Endothelial cell of umbilical vein (primary cell): ENCODE measurements at regions not wholly inside any gene's neighbourhood (a gene's known extent, or its start where the extent isn't known, plus 50 kb on each side); places are given as distances from the start of the nearest gene placed in this dataset.

Source experiments
- BruUV-seq: library from RNA; stranded (reverse); fragments of 400-500 nt; replicated peaks from 2 replicates; lab custom pipeline; 2021; lab: Mats Ljungman, UMichigan
- CTCF ChIA-PET: fragments of 300-600, 350-600 bp; sonication (Branson Sonifier 250); formaldehyde crosslinking; loops from one replicate; lab custom pipeline; 2021; ENCODE audit warnings: antibody characterized with exemption, inconsistent platforms; lab: Charles Lee
- POLR2A ChIA-PET: fragments of 300-600, 350-600 bp; sonication (Branson Sonifier 250); formaldehyde crosslinking; loops from one replicate; lab custom pipeline; 2021; ENCODE audit warnings: antibody characterized with exemption, inconsistent platforms; lab: Charles Lee
- DNase-seq: peaks from one replicate; pipeline ENCODE4 v3.0.0-alpha.2; 2011; ENCODE audit warnings: low read depth, low spot score
- FAIRE-seq: peaks from 2 replicates; lab custom pipeline; 2011; peaks lifted over from hg19 to GRCh38; lab: Jason Lieb, UNC
- H2AFZ ChIP-seq: 2 replicates; pipeline ENCODE4 v1.6.0; 2012; ENCODE audit warnings: low read depth, low read length, control low read depth, inconsistent platforms
- H3K27ac ChIP-seq: 2 replicates; pipeline ENCODE4 v1.5.1; 2011; ENCODE audit warnings: low read depth, mild to moderate bottlenecking, control low read depth, low read length, moderate library complexity; ENCODE audit not compliant: insufficient read depth
- H3K27me3 ChIP-seq, 2 experiments: 2 replicates each; pipeline versions ENCODE4 v1.6.0 to v1.6.1; 2011; ENCODE audit warnings: low read length in 2 of 2, mixed read lengths in 1 of 2; ENCODE audit not compliant: control insufficient read depth in 2 of 2, insufficient read depth in 2 of 2
- H3K36me3 ChIP-seq, 2 experiments: 2 replicates in 1 of 2; 3 replicates in 1 of 2; pipeline ENCODE4 v1.5.1; 2011; ENCODE audit warnings: low read length in 2 of 2, mild to moderate bottlenecking in 1 of 2, moderate library complexity in 1 of 2; ENCODE audit not compliant: control insufficient read depth in 2 of 2, insufficient read depth in 2 of 2; ENCODE audit errors: extremely low read depth in 1 of 2
- H3K4me1 ChIP-seq: 3 replicates; pipeline ENCODE4 v1.5.1; 2011; ENCODE audit warnings: mild to moderate bottlenecking, low read length; ENCODE audit not compliant: control insufficient read depth, insufficient read depth; ENCODE audit errors: extremely low read depth
- H3K4me2 ChIP-seq: 2 replicates; pipeline ENCODE4 v1.6.1; 2011; ENCODE audit warnings: low read length, control low read depth, mixed read lengths; ENCODE audit not compliant: insufficient read depth
- H3K4me3 ChIP-seq, 3 experiments: fragments of 200-600 bp in 1 of 3; sonication (generic), shearing (Covaris generic) in 1 of 3; replicated peaks in 1 of 3; 2 replicates each; pipeline ENCODE4 v1.5.1; 2011 to 2016; ENCODE audit warnings: control low read depth in 3 of 3, low read length in 3 of 3, mild to moderate bottlenecking in 2 of 3, inconsistent platforms in 1 of 3, low read depth in 1 of 3, moderate library complexity in 1 of 3; ENCODE audit not compliant: insufficient read depth in 1 of 3
- H3K79me2 ChIP-seq: 2 replicates; pipeline ENCODE4 v1.6.0; 2012; ENCODE audit warnings: low read length, inconsistent platforms; ENCODE audit not compliant: control insufficient read depth, insufficient read depth
- H3K9ac ChIP-seq: replicated peaks from 2 replicates; pipeline ENCODE3; 2011; ENCODE audit warnings: low read length, control low read depth; ENCODE audit not compliant: insufficient read depth; ENCODE audit errors: extremely low read depth
- H3K9me1 ChIP-seq: replicated peaks from 3 replicates; pipeline ENCODE4 v1.6.0; 2011; ENCODE audit warnings: mild to moderate bottlenecking, low read length; ENCODE audit not compliant: control insufficient read depth, insufficient read depth; ENCODE audit errors: extremely low read depth
- H3K9me3 ChIP-seq: replicated peaks from 2 replicates; pipeline ENCODE4 v1.5.1; 2012; ENCODE audit warnings: low read length, inconsistent platforms; ENCODE audit not compliant: control insufficient read depth, insufficient read depth
- H4K20me1 ChIP-seq: replicated peaks from 2 replicates; pipeline ENCODE3; 2011; ENCODE audit warnings: mild to moderate bottlenecking, low read length; ENCODE audit not compliant: control insufficient read depth, insufficient read depth; ENCODE audit errors: extremely low read depth
- EZH2 ChIP-seq: IDR thresholded peaks from 2 replicates; pipeline ENCODE4 v1.6.1; 2012; ENCODE audit warnings: borderline replicate concordance, low read depth, mild to moderate bottlenecking, moderate library complexity, low read length, inconsistent platforms; ENCODE audit not compliant: severe bottlenecking
- FOS ChIP-seq: IDR thresholded peaks from 2 replicates; pipeline ENCODE4 v1.6.1; 2011; ENCODE audit warnings: mild to moderate bottlenecking, low read length, moderate library complexity, borderline replicate concordance; ENCODE audit not compliant: insufficient read depth
- GATA2 ChIP-seq: IDR thresholded peaks from 2 replicates; pipeline ENCODE4 v1.7.0; 2011; ENCODE audit warnings: low read depth, mild to moderate bottlenecking, moderate library complexity, mixed read lengths, low read length; ENCODE audit not compliant: insufficient read length, insufficient read depth
- JUN ChIP-seq: IDR thresholded peaks from 2 replicates; pipeline ENCODE4 v1.6.1; 2011; ENCODE audit warnings: borderline replicate concordance, low read depth; ENCODE audit not compliant: insufficient read length, insufficient read depth
- MYC ChIP-seq: IDR thresholded peaks from one replicate; pipeline ENCODE4 v1.6.1; 2011; ENCODE audit warnings: mild to moderate bottlenecking, low read depth, low read length
- POLR2A ChIP-seq: IDR thresholded peaks from 2 replicates; pipeline ENCODE4 v1.6.1; 2012; ENCODE audit warnings: low read depth, mild to moderate bottlenecking, control low read depth, low read length
- POLR2AphosphoS5 ChIP-seq: IDR thresholded peaks from 2 replicates; pipeline ENCODE4 v1.6.1; 2012; ENCODE audit warnings: low read depth, mild to moderate bottlenecking, control low read depth, low read length, moderate library complexity; ENCODE audit not compliant: insufficient read depth
- dilution Hi-C: fragments of 300-500 bp; cut with MboI; formaldehyde crosslinking; loops from one replicate; pipeline ENCODE4 v1.15.0; 2019; ENCODE audit warnings: low sequenced_read_pairs; ENCODE audit not compliant: extremely low pct_ligation_motif_present
- intact Hi-C: fragments of 100-400 bp; cut with micrococcal nuclease; formaldehyde crosslinking; loops from one replicate; pipeline ENCODE4 v1.10.0; 2022
- TF ChIP-seq, protein P1 (sequence below), 2 donors: IDR thresholded peaks; 1 replicate in 1 of 2; 2 replicates in 1 of 2; pipeline ENCODE4 v1.5.1; 2011; ENCODE audit warnings: low read length in 2 of 2, mild to moderate bottlenecking in 2 of 2, moderate library complexity in 2 of 2, control low read depth in 1 of 2, inconsistent platforms in 1 of 2, low read depth in 1 of 2; ENCODE audit not compliant: insufficient read depth in 1 of 2; ENCODE audit errors: extremely low read depth in 1 of 2
- TF ChIP-seq, protein P2 (sequence below): IDR thresholded peaks from 2 replicates; pipeline ENCODE4 v1.6.1; 2011; ENCODE audit not compliant: insufficient read depth, insufficient read length

DNA sequence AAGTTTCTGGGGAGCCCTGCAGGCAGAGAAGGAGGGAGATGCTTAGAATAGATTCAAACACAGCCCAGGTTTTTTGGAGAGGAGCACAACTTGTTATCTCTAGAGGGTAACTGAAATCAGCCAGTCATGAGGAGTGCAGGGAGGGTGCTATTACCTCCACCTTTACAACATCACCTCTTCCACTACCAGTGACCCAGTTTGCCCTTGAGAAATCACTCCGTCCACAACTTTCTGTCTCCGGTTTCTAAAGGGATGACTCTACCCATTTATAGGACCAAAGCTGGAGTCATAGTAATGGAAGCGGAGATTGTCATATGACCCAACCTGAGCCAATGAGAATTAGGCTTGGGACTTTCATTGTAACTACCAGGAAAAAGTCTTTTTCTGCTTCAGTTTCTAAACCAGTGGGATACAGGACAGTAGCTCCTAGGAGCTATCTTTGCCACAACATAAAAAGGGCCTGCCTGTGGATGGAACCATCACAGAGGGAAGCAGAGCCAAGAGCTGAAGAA is 131.2 kb upstream of the SERPIND1 start:
- no peaks in the 10 kb centered on the region for H3K36me3 ChIP-seq
- H3K4me3 ChIP-seq: no peak overlapping the region
- ChIA-PET CTCF (no interaction called here), POLR2A (no interaction called here)
- H4K20me1 ChIP-seq: no peaks in the 10 kb centered on the region
- dilution Hi-C loops (no loop called here), intact Hi-C loops (no loop called here)
- DNase-seq (no peak), FAIRE-seq (no peak)
- H3K27me3 ChIP-seq: peaks cover 6 to 26% of the 10 kb centered on the region in 2 experiments
- no peaks in the 10 kb centered on the region for H3K9me1 ChIP-seq
- TF ChIP-seq FOS (no peak), POLR2AphosphoS5 (no peak), EZH2 (no peak), MYC (no peak), POLR2A (no peak), JUN (no peak), GATA2 (no peak)
- TF ChIP-seq, protein P1, sequence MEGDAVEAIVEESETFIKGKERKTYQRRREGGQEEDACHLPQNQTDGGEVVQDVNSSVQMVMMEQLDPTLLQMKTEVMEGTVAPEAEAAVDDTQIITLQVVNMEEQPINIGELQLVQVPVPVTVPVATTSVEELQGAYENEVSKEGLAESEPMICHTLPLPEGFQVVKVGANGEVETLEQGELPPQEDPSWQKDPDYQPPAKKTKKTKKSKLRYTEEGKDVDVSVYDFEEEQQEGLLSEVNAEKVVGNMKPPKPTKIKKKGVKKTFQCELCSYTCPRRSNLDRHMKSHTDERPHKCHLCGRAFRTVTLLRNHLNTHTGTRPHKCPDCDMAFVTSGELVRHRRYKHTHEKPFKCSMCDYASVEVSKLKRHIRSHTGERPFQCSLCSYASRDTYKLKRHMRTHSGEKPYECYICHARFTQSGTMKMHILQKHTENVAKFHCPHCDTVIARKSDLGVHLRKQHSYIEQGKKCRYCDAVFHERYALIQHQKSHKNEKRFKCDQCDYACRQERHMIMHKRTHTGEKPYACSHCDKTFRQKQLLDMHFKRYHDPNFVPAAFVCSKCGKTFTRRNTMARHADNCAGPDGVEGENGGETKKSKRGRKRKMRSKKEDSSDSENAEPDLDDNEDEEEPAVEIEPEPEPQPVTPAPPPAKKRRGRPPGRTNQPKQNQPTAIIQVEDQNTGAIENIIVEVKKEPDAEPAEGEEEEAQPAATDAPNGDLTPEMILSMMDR (IDR thresholded peaks at IDR 0.05; ENCODE audit: extremely low read depth in 1 of 2, insufficient read depth in 1 of 2, low read depth in 1 of 2, low read length in 2 of 2): no peak
- TF ChIP-seq, protein P2, sequence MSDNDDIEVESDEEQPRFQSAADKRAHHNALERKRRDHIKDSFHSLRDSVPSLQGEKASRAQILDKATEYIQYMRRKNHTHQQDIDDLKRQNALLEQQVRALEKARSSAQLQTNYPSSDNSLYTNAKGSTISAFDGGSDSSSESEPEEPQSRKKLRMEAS: no peak
- H3K79me2 ChIP-seq: no peaks in the 10 kb centered on the region
- no peak overlapping the region for H3K4me2 ChIP-seq
- H3K9me3 ChIP-seq: no peaks in the 10 kb centered on the region
- H3K27ac ChIP-seq: no peak overlapping the region
- H2AFZ ChIP-seq: no peak overlapping the region
- no TSS peak for BruUV-seq
- no peaks in the 10 kb centered on the region for H3K4me1 ChIP-seq
- no peak overlapping the region for H3K9ac ChIP-seq
